GM18858 (cell line): ENCODE measurements at regions not wholly inside any gene's neighbourhood (a gene's known extent, or its start where the extent isn't known, plus 50 kb on each side); places are given as distances from the start of the nearest gene placed in this dataset.

Experiments
- ATAC-seq: cut with Tn5 transposase; IDR thresholded peaks from one replicate; pipeline ENCODE4 v1.9.1; 2021; ENCODE audit not compliant: unreplicated experiment

DNA sequence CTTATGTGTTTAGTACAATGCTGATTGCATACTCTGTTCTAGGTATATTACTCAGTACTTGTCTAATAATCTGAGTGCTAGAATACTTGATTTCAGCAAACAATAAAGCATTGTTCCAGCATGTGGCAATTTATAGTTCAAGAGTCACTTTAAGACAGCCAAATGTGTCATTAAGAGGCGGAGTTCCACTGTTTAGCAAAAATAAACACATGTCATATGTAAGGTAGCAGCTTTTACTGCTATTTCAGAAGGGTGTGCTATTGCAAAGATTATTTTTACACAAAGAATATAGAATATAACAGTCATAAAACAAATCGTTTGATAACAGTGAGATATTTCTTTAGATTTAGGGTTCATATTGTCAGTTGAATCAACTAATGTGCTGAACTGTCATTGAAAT is 358.7 kb downstream of the TUSC7 start:
- no peak for ATAC-seq

DNA sequence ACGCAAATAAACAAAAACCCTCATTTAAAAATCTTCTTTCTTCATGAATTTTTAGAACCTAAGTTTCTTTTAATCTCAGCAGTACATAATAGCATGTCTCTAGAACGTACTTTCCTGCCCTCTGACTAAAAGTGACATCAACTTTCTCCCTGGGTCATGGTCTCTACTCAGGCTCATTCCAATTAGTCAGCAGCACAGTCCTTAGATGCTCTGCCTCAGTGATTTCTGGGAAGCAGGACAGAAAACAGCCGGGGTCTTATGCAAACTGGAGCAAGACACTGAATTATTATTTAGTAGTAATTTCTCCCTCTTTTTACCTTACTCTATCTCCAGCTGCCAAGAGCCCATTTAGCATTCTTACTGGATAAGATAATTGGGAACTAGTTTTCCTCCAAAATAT is 365.2 kb downstream of the TUSC7 start:
- ATAC-seq = no peak

DNA sequence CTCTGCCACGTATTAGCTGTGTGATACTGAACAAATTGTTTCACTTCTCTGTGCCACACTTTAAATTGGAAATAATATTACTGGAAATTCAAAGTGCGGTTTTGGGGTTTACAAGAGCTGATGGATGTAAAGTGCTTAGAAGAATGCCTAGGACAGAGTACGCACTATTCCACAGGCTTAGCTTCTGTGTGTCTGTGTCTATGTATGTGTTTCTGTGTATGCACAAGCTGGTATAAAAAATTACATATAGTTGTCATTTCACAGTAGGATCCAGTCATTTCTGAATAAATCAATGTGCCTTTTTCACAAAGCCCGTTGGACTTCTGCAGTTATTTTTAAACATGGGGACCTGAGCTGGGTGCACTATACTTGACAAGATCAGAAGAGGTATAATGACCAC is 370.4 kb downstream of the TUSC7 start:
- ATAC-seq = no peak

DNA sequence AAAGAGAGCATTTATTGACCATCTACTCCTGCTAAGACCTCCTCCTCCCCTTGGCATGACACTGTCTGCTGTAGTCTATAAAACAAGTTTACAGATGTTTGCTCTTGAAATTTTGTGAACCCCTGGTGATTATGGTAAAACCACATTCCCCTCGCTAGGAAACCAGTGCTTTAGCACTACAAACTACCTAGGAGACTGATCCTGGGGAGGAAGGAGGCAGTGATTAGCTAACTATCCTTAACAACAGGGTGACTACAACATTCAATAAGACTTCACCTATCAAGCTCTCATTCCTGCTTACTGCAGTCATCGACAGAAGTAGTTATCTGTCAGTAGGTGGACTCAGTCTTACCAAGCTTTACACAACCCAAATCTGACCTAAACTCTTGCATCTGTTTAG is 371.3 kb downstream of the TUSC7 start:
- no peak for ATAC-seq

DNA sequence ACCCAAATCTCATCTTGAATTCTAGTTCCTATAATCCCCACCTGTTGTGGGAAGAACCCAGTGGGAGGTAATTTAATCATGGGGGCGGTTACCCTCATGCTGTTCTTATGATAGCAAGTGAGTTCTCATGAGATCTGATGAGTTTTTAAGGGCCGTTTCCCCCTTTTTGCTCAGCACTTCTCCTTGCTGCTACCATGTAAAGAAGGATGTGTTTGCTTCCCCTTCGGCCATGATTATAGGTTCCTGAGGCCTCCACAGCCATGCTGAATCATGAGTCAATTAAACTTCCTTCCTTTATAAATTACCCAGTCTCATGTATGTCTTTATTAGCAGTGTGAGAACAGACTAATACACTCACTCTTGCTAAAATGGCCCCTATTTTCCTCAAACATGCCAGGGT is 374.7 kb downstream of the TUSC7 start:
- no peak for ATAC-seq

DNA sequence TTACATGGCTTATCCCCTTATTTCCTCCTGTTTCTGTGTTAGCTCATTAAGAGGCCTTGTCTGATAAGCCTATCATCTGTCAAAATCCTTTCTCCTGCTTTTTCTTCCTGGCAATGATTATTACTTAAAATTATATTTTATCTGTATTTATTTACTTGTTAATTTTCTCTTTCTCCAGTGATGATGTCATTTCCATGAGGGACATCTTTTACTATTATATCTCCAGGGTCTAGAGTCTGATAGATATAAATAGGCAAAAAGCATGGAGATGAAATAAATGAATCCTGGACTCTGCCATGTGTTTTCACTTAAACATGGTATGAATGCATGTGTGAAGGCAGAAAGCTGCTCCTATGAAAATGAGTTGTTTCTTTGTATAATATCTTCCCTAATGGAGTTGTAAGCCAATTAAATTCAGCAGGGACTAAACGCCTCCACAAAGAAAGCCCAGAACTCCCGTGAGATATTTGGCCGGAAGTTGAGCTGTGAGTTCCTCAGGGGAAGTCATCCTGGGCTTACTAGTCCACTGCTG is 375.2 kb downstream of the TUSC7 start:
- no peak for ATAC-seq

DNA sequence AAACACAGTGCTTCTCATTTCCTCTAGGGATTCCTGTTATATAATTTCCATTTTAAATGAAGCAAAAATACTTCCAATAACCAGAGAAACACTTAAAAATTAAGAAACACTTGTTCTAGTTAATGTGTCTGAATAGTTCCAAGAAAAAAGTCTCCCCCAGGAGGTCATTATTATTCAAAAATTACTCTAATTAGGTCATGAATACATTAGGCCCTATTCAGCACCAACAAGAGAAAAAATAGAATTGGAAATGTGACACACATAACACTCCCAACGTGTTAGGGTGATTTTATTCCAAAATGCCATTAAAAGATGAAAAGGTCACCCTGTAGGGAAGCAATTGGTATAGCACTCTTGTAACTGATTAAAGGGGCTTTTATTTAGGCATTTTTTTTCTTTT is 382.1 kb downstream of the TUSC7 start:
- no peak for ATAC-seq

DNA sequence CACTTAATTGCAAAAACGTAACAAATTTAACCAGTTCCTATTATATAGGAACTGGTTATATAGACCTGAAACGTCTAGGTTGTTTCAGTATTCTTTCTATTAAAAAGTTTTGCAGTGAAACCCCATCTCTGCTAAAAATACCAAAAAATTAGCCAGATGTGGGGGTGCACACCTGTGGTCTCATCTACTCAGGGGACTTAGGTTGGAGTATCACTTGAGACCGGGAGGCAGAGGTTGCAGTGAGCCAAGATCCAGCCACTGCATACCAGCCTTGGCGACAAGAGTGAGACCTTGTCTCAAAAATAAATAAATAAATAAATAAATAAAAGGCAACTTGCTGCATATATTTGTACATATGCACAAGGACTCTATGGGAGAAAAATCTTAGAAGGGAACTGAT is 387.0 kb downstream of the TUSC7 start:
- no peak for ATAC-seq

DNA sequence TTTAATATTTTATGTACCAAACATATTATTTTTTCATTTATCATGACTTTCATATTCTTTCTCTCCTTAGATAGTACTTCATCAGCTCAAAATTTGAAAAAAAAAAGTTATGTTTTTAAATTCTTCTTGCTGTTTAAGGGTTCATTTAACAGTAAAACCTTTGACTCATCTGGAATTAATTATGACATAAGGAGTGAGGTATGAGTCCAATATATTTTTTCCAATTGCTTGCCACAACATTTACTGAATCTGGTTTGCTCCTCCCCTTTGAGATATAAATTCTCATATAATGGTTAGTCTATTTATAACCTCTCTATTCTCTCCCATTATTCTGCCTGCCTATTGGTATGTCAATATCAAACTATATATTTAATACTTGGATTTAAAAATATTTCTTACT is 387.8 kb downstream of the TUSC7 start:
- no peak for ATAC-seq

DNA sequence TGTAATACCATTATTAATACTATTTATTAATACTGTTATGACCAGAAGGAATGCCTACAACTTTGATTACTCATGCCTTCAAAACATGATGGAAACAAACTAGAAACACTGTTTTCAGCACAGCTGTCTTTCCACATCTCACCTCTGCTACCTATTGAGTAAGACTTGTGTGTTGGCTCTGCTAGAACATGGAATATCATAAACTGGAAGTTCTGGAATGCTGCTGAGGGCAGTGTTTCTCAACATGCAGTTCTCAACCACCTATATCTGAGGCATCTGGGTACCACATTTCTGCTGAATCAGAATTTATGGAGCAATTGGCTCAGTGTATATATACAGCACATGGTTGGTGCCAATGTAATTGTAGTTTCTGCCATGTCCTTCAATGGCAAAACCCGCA is 392.1 kb downstream of the TUSC7 start:
- ATAC-seq = no peak

DNA sequence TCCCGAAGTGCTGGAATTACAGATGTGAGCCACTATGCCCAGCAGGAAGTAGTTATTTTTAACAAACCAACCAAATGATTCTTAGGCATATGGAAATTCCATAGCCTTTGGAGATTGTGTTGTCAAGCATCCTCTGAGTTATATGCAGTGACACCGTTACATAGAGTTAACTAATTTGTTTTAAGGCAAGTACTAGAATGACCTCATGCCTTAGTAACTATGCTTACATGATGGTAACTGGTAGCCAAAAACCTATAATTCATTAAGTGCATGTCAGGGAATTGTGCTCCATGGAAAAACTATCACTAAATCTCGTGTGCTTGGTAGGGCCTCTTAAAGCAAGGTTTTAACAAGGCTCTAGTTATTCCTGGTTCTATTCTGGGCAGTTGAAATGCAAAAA is 392.8 kb downstream of the TUSC7 start:
- ATAC-seq = no peak

DNA sequence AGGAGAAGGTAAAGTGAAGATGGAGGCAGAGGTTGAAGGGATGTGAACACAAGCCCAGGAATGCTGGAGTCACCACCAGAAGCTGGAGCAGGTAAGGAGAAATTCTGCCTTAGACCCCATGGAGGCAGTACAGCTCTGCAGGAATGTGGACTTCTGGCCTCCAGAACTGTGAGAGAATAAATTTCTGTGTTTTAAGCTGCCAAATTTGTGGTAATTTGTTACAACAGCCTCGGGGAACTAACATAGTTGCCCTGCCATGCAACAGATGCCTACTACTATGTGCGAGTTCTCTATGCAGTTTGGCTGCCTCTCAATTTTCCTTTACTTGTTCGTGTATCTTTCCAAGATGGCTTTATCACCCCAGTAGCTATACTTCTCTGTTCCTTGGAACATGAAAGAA is 394.1 kb downstream of the TUSC7 start:
- ATAC-seq = no peak

DNA sequence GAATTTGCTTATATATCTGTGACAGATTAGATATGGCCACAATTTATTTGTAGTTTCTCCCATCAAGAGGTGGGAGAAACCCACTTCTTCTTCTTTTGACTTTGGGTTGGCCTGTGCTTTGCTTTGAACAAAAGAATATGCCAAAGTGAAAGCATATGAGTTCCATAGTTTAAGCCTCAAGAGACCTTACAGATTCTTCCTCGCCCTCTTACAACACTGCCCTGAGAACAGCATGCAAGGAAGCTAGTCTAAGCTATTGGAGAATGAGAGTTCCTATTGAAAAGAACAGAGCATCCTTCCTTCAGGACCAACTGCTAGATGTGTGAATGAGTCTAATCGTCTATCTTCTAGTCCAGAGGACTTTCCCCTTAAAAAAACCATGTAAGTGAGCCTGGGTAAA is 394.8 kb downstream of the TUSC7 start:
- no peak for ATAC-seq

DNA sequence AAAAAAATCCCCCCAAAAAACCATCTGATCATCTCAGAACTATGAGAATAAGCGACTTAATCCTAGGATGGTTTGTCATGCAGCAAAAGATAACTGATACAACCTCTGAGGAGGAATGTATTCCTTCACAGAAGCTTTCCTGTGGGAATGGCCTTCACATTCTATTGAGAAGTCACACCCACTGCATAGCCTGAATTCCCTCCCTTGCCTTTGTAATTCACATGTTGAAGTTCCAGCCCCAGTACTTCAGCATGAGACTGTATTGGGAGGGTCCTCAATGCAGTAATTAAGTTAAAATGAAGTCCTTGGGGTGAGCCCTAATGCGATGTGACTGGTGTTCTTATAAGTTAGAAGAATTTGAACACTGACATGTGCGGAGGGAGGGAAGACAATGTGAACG is 395.2 kb downstream of the TUSC7 start:
- no peak for ATAC-seq

DNA sequence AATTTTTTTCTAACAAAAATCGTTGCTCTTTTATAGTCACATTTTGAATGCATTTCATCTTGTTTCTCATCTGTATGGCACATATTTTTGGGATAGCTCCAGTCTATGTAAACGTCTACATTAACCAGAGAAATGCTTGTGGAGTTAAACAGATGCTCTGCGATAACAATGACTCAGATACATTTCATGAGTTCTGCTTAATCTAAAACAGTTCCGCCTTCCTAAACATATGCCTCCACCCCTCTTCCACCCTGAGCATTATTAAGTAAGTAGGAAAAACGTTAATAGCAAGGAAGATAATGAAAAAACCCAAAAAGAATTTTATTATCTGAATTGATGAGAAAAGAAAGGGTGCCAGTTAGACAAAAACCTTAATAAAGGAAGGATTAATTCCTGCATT is 396.1 kb downstream of the TUSC7 start:
- ATAC-seq = no peak

DNA sequence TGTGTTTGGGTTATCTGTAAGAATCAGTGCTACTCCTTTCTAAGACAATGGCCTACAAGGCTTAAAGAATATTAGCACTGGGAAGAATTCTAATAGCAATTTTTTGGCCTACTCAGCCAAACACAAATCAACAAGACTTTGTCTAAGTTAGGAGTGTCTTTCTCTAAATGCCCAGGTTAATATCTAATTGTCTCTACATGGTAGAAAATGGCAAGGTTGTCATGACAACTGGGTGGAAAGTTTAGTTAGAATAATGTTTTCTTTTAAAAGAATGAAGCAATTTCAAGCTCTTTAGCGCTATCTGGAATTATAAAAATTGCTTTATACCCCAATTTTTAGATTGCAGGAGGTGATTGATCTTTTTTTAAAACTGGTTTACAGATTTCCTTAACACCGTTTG is 396.8 kb downstream of the TUSC7 start:
- no peak for ATAC-seq

DNA sequence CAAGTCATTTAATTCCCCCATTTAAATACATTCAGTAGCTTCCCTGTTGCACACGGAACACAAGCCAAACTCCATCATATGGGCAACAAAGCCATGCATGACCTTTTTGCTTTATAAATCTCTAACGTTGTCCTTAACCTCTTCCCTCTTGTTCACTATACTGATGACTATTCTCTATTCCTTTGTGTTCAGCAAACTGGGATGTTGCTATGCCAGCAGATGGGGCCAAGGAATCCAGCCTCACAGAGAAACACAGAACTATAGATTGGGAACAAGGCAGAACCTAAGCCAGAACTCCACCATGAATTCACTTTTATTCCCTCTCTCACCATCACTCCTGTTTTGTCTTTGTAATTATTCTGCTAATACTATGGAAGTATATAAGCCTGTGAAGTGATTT is 398.4 kb downstream of the TUSC7 start:
- ATAC-seq = no peak

DNA sequence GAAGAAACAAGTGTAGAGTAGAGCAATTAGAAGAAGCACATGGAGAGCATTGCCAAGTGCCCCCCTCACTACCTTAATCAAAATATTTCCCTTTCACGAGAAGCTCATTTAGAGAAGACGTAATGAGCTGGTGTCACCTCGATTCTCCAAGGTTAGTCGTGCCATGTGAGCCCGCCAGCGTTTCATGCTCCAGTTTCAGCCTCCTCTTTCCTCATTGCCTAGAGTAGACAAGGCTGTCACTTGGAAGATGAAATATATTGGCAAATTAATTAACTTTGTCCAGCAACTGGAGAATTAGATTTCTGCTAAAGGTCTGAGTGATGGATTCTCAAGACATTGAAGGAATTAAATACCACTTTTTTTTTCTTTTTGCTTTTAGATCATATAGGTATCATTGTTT is 399.6 kb downstream of the TUSC7 start:
- no peak for ATAC-seq

DNA sequence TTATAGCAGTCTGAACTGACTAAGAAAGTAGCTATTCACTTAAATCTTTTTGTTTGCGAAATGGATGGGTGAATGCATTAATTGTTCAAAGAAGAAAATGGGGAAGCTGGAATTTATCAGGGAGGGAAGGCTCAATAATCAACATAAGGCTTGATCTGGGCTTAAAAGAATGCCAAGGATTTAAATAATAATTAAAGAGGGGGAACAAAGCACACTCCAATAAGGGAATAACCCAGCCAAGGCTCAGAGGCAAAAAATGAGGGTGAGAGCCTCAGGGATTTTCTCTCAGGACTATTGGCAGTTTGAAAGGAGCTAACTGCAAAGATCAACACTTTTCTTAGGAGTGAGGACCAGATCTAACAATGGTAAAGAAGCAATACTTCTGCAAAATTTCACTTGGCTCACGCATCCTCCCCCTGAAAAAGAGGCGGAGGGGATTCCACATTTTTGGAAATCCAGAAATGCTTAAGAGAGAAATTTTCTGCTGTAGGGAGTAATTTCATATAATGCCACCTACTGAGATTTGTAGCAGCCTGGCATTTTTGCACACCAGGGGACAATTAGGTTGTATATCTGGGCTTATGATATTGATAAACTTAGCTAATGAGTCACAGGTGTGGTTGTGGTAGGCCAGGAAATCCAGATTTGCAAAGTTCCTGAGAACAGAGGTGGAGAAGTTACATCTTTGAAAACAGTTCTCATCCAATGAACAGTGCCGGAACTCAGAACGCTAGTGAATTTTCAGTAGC is 405.1 kb downstream of the TUSC7 start:
- ATAC-seq = no peak

DNA sequence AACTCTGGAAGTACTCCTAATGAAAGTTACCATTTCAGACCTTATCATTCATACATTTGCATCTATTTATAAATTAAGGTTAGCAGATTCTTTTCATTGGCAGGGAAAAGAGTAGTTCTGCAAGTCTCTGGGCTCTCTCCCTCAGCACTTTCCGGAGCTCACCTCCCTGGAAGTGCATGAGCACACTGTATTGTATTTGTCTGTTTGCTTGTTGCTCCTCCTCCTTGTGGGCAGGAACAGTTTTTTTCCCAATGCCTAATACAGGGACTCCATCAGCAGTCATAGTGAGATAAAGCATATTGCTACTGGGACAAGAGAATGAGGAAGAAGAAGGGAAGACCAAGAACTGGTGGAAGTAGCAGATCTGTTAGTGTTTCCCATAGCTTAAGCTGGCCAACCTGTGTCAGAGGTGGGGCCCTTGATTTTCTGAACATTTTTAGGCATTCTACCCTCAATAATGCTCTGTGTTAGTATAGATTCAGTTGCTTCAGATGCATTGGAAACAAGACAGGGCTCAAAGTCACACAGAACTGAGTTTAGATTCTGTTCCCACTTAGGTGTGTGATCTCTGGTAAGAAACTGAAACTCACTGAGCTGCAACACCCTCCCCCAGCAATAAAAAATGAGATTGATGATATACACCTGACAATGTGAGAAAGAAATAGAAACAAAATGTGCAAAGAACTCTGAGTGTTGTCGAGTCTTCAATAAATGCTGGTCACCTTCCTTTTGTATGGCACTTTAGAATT is 407.8 kb downstream of the TUSC7 start:
- no peak for ATAC-seq

DNA sequence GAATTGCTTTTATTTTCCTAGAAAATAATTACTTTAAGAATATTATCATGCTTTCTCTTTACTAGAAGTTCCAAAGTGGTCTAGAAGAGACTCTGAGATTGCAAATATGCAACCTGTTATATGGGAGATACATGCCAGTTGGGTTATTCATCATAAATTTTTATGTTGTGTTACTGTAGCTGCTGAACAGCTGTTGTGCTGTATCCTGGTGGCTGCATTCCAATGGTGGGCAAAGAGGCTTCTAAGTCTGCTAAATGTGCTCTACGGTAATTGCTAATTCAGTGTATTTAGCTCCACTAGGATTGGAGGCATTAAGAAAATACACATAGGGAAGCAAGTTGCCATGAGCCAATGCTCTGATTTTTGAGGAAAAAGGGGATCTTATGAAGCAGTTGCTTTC is 409.0 kb downstream of the TUSC7 start:
- no peak for ATAC-seq

DNA sequence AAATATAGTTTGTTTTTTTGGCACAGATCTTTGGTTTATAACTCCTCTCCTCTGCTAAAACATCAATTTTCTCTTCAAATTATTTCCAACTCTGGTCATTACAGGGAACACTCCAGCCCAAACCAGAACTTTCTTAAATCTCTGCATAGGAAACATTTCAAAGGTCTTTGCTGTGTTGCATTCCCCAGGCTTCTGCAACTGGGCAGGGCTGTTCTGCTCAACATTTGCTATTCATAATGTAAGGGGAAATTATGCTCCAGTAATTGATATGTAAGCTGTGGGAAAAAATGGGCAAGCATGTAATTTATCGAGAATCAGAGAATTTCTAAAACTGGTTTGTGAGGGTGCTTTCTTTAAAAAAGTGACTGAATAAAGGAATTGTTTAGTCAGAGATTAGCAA is 410.4 kb downstream of the TUSC7 start:
- no peak for ATAC-seq

DNA sequence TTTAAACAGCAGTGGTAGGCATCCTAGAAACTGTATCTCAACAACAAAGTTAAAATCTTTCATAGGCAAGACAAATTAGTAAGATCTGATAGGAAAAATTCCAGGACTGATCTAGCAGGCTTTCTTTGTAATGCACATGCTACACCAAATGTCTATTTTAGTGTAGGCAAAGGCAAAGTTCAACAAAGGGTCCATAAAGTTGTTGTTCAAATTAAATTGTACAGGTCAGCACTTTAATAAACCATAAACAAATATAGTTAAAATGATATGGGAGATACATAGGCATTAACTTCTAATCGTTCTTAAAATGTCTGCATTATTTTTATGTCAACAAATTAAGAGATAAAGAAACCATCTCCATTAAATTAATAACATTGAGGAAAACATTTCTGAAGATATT is 413.0 kb downstream of the TUSC7 start:
- ATAC-seq = no peak
